Chondrocyte (in vitro differentiated cells): ENCODE measurements at regions not wholly inside any gene's neighbourhood (a gene's known extent, or its start where the extent isn't known, plus 50 kb on each side); places are given as distances from the start of the nearest gene placed in this dataset.

Experiments
- DNase-seq: peaks from one replicate; pipeline ENCODE4 v3.0.0; 2021; ENCODE audit warnings: mixed read lengths, low spot score
- H3K27ac Mint-ChIP-seq: one replicate; pipeline ENCODE4 v1.8.0; 2021; ENCODE audit warnings: mild to moderate bottlenecking, moderate library complexity, mixed read lengths; ENCODE audit not compliant: unreplicated experiment
- H3K27me3 Mint-ChIP-seq: 2 replicates; pipeline ENCODE4 v1.8.0; 2021; ENCODE audit warnings: low read depth, mixed read lengths
- H3K36me3 Mint-ChIP-seq: 2 replicates; pipeline ENCODE4 v1.8.0; 2021; ENCODE audit warnings: low read depth, mixed read lengths
- H3K4me1 Mint-ChIP-seq: 2 replicates; pipeline ENCODE4 v1.8.0; 2021; ENCODE audit warnings: low read depth, mild to moderate bottlenecking, mixed read lengths
- H3K4me3 Mint-ChIP-seq: one replicate; pipeline ENCODE4 v1.8.0; 2021; ENCODE audit warnings: mild to moderate bottlenecking, moderate library complexity, mixed read lengths; ENCODE audit not compliant: unreplicated experiment
- H3K9me3 Mint-ChIP-seq: 2 replicates; pipeline ENCODE4 v1.8.0; 2021; ENCODE audit warnings: low read depth, mixed read lengths
- TF ChIP-seq, protein P1 (sequence below): fragments of 200-600 bp; sonication (generic); IDR thresholded peaks from 2 replicates; pipeline ENCODE4 v1.5.0; 2021; ENCODE audit warnings: antibody characterized with exemption, mild to moderate bottlenecking, moderate library complexity

- Mint-ChIP-seq H3K27me3 (no peaks in the 10 kb centered on the region), H3K9me3 (peaks cover 3% of the 10 kb centered on the region), H3K27ac (no peak overlapping the region), H3K36me3 (no peaks in the 10 kb centered on the region), H3K4me3 (no peak overlapping the region), H3K4me1 (no peaks in the 10 kb centered on the region)
- DNase-seq, result no peak
- TF ChIP-seq, protein P1, sequence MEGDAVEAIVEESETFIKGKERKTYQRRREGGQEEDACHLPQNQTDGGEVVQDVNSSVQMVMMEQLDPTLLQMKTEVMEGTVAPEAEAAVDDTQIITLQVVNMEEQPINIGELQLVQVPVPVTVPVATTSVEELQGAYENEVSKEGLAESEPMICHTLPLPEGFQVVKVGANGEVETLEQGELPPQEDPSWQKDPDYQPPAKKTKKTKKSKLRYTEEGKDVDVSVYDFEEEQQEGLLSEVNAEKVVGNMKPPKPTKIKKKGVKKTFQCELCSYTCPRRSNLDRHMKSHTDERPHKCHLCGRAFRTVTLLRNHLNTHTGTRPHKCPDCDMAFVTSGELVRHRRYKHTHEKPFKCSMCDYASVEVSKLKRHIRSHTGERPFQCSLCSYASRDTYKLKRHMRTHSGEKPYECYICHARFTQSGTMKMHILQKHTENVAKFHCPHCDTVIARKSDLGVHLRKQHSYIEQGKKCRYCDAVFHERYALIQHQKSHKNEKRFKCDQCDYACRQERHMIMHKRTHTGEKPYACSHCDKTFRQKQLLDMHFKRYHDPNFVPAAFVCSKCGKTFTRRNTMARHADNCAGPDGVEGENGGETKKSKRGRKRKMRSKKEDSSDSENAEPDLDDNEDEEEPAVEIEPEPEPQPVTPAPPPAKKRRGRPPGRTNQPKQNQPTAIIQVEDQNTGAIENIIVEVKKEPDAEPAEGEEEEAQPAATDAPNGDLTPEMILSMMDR, result no peak
These were observed 139.6 kb downstream of the SOCS6 start for GRCh38 chr18:70428439-70428838.

DNA sequence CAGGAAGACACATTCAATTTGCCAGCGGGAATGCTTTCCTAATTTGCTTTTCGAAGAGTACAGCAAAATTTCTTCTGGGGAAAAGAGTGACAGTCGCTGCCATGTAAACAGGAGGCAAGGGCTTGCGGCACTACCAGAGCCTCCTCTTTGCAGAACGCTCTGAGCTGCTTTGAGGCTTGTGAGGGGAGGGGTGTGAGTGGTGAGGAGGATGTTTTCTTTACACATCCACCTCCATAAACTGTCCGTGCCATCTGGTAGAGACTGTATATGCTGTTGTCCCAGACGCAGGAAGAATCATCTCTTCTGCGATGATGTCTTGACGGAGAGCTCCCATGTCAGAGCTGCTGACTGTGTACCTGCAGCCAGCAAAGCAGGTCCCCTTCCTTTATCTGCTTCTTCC lies 138.0 kb downstream of the SOCS6 start:
- H3K36me3 Mint-ChIP-seq, result no peaks in the 10 kb centered on the region
- peaks cover 8% of the 10 kb centered on the region for H3K4me1 Mint-ChIP-seq
- H3K27me3 Mint-ChIP-seq, result no peaks in the 10 kb centered on the region
- DNase-seq, result no peak
- peaks cover 3% of the 10 kb centered on the region for H3K9me3 Mint-ChIP-seq
- TF ChIP-seq, protein P1, result no peak
- no peak overlapping the region for H3K4me3 Mint-ChIP-seq
- H3K27ac Mint-ChIP-seq, result no peak overlapping the region

- Mint-ChIP-seq H3K4me3 (no peak overlapping the region), H3K27ac (no peak overlapping the region), H3K9me3 (peaks cover 3% of the 10 kb centered on the region), H3K4me1 (peaks cover 16% of the 10 kb centered on the region), H3K27me3 (no peaks in the 10 kb centered on the region), H3K36me3 (no peaks in the 10 kb centered on the region)
- no peak for DNase-seq
- TF ChIP-seq, protein P1, result no peak
These were observed 136.4 kb downstream of the SOCS6 start for GRCh38 chr18:70425236-70425635.

GRCh38 chr18:70423988-70424387 lies 135.1 kb downstream of the SOCS6 start:
- Mint-ChIP-seq H3K27me3 (no peaks in the 10 kb centered on the region), H3K9me3 (peaks cover 3% of the 10 kb centered on the region), H3K36me3 (no peaks in the 10 kb centered on the region), H3K4me1 (peaks cover 20% of the 10 kb centered on the region), H3K4me3 (no peak overlapping the region), H3K27ac (no peak overlapping the region)
- TF ChIP-seq, protein P1, result no peak
- DNase-seq, result no peak

- no peak for DNase-seq
- H3K4me1 Mint-ChIP-seq, result peaks cover 20% of the 10 kb centered on the region
- no peaks in the 10 kb centered on the region for H3K36me3 Mint-ChIP-seq
- no peaks in the 10 kb centered on the region for H3K27me3 Mint-ChIP-seq
- peaks cover 3% of the 10 kb centered on the region for H3K9me3 Mint-ChIP-seq
- H3K27ac Mint-ChIP-seq, result no peak overlapping the region
- TF ChIP-seq, protein P1, result no peak
- H3K4me3 Mint-ChIP-seq, result no peak overlapping the region
These were observed 134.3 kb downstream of the SOCS6 start for GRCh38 chr18:70423120-70423519.
